GM12872 (cell line): ENCODE measurements at regions not wholly inside any gene's neighbourhood (a gene's known extent, or its start where the extent isn't known, plus 50 kb on each side); places are given as distances from the start of the nearest gene placed in this dataset.

Source experiments
- TF ChIP-seq, protein P1 (sequence below): IDR thresholded peaks from 3 replicates; pipeline ENCODE4 v1.5.1; 2011; ENCODE audit warnings: low read depth, mild to moderate bottlenecking, low read length, moderate library complexity; ENCODE audit not compliant: insufficient read depth

DNA sequence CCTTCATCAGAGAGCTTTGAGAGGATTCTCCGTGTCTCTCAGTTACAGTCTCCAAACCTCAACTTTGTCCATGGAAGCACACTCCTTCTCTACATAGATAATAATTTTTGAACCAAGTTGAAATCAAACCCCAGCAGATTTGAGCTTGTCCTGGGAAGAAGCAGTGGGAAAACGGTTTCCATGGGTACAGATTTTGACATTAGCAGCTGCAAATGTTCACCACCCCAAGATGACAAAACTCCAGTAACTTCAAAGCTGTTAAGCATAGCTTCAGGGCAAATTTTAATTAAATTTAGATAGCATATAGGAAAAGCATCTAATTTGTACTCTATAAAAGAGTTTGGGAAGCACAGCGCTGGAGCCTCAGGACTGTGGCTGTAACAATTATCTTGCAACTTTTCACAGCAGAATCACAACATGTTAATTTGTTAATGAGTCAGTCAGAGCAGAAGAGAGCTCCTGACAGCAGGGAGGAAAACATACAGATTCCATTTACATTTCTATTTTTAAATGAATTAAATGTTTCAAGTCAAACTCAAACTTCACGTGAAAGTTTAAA, 240.7 kb downstream of the BMP7 start:
- TF ChIP-seq, protein P1, sequence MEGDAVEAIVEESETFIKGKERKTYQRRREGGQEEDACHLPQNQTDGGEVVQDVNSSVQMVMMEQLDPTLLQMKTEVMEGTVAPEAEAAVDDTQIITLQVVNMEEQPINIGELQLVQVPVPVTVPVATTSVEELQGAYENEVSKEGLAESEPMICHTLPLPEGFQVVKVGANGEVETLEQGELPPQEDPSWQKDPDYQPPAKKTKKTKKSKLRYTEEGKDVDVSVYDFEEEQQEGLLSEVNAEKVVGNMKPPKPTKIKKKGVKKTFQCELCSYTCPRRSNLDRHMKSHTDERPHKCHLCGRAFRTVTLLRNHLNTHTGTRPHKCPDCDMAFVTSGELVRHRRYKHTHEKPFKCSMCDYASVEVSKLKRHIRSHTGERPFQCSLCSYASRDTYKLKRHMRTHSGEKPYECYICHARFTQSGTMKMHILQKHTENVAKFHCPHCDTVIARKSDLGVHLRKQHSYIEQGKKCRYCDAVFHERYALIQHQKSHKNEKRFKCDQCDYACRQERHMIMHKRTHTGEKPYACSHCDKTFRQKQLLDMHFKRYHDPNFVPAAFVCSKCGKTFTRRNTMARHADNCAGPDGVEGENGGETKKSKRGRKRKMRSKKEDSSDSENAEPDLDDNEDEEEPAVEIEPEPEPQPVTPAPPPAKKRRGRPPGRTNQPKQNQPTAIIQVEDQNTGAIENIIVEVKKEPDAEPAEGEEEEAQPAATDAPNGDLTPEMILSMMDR, result no peak

DNA sequence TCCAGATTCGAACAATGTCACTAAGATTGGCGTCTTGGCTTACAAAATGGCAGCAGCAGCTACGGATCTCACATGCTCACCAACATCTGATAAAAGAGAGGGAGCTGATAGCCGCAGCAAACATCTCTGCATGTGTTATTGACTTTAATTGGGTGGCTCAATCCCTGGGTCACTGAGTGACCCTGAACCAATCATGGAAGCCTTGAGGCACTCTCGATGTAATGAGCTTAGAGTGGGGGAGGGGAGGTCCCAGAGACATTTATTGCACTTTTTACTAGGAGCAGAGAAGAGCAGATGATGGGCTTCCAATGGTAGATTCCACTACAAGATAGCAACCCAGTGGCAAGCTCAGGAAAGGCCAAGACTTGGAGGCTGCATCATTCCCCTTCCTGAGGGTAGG, 238.7 kb downstream of the BMP7 start:
- TF ChIP-seq, protein P1, result no peak

DNA sequence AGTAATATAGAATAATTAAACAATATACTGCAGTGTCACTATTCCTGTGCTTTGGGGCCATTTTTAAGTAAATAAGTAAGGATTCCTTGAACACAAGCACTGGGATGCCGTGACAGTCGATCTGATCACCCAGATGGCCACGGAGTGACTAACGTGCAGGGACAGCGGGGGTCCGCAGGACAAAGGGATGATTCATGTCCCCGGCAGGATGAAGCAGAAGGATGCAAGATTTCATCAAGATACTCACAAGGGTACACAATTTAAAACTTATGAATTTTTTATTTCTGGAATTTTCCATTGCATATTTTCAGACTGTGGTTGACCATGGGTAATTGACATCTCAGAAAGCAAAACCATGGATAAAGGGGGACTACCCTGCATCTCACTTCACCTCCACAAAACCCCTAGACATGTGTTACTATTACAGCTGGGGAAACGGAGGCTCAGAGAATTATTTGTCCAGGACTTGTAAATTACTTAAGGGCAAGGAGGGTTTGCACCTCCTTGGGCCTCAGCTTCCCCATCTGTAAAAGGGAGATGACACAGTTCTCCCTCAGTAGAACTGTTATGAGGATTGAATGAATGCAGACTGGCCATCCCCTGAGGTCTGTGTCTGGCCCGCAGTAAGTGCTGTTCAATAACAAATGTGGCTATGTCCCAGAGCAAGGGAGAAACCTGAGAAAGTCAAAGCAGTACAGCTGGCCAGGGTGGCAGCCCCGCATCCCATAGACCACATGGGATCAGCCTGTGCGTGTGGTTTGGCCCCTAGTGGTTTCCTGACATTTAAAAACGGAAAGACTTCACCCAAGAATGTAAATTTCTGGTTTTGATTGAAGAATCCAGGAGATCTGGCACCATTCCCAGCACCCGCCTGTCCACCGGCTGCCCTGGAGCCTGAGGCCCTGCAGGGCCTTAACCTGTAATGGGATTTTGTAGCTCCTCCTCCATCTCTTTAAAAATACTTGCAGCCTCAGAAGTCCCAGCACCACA, 235.5 kb downstream of the BMP7 start:
- TF ChIP-seq, protein P1, result no peak

DNA sequence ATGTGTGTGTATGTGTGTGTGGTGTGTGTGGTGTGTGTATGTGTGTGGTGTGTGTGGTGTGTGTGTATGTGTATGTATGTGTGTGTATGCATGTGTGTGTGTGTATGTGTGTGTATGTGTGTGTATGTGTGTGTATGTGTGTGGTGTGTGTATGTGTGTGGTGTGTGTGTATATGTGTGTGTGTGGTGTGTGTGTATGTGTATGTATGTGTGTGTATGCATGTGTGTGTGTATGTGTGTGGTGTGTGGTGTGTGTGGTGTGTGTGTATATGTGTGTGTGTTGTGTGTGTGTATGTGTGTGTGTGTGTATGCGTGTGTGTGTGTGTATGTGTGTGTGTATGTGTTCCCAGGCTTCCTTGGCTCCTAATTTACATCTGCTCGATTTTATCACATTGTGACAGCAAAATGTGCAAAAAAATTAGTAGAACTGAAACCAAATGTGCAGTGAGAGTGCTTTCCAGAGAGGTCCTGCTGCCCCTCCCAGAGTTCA, 234.5 kb downstream of the BMP7 start:
- TF ChIP-seq, protein P1, result no peak

DNA sequence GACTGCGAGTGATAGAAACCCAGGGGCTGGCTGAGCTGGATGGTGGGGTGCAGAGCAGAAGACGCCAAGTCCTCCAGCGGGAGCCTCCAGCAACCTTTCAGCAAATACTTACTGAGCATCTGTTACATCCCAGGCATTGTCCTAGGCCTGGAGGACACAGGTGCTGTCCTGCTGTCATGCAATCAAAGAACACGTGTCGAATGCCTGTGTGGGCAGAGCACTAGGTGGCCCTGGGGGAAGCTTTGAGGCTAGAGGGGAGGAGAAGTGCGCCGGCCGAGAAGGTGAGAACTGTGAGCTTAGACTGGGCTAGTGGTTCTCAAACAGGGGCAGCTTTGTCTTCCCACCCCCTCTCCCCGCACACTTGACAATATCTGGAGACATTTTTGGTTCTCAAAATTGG, 233.6 kb downstream of the BMP7 start:
- TF ChIP-seq, protein P1, result no peak

DNA sequence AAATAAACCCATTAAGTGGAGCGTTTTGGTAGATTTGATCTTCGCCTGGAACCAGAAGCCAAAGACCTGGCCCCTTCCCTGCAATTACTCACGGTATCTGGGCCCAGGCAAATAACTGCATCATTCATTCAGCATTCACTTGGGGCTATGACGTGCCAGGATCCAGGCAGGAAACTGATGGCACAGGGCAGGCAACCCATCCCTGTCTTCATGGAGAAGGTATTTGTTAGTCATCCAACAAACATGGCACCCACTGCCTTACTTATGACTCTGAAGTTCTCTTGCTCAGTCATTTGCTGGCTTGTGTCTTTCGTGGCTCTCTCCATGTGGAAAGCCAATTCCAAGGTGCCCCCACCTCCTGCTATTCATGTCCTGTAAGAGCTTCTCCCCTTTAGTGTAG, 232.4 kb downstream of the BMP7 start:
- TF ChIP-seq, protein P1, result no peak

DNA sequence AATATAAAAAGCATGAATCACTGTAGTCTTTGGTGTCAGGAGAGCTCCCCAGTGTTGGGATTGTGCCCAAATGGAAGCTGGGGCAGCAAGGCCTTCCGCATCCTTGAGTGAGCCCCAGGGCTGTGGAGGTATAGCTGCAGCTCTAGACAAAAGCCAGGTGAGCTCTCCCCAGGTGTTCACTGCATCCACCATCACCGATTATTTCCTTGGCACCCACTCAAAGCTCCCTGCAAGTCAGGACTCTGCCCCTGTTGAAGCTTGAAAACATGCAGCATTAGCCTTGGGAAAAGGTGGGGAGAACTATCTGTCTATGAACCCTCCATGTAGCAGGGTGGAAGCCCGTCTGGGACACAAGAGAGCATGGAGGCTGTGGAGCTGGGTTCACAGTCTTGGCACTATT, 228.8 kb downstream of the BMP7 start:
- TF ChIP-seq, protein P1, result no peak
